ENCODE measurements at regions not wholly inside any gene's neighbourhood (a gene's known extent, or its start where the extent isn't known, plus 50 kb on each side); places are given as distances from the start of the nearest gene placed in this dataset.

- no peak for TF ChIP-seq CTCF (IDR thresholded peaks at IDR 0.05; ENCODE audit: control insufficient read depth, extremely low read depth, insufficient read depth)
- DNase-seq (ENCODE audit: low read depth) = no peak
These were observed 57.3 kb upstream of the MXRA5 start for GRCh38 chrX:3403748-3404147.

More at GRCh38 chrX:3403748-3404147, 57.3 kb upstream of the MXRA5 start:
- no peak overlapping the region for H3K4me3 ChIP-seq (ENCODE audit: low read depth, low read length)
